WI38 (cell line): ENCODE measurements at regions not wholly inside any gene's neighbourhood (a gene's known extent, or its start where the extent isn't known, plus 50 kb on each side); places are given as distances from the start of the nearest gene placed in this dataset.
"Not testable (repeated sequence)": the region's sequence is repeated elsewhere in the genome, so short reads cannot be mapped to it uniquely, and the experiment has no call there.

ENCODE experiments used
- H3K4me3 ChIP-seq: 2 replicates; pipeline ENCODE4 v1.5.1; 2011; ENCODE audit warnings: low read depth, mild to moderate bottlenecking, control low read depth, low read length
- CTCF ChIP-seq: IDR thresholded peaks from 2 replicates; pipeline ENCODE4 v1.5.1; 2012; ENCODE audit warnings: low read depth, mild to moderate bottlenecking, control low read depth, low read length

- TF ChIP-seq CTCF, result no peak
- H3K4me3 ChIP-seq, result no peak overlapping the region
Measured at GRCh38 chr2:111251711-111252110, 131.0 kb downstream of the BCL2L11 start.

- H3K4me3 ChIP-seq, result no peak overlapping the region
- no peak for TF ChIP-seq CTCF
Measured at GRCh38 chr2:111252436-111252835, 131.7 kb downstream of the BCL2L11 start.

- H3K4me3 ChIP-seq, result not testable (repeated sequence)
Measured at GRCh38 chr2:111254916-111255315, 134.2 kb downstream of the BCL2L11 start.

GRCh38 chr2:111256628-111257027 is 135.9 kb downstream of the BCL2L11 start:
- H3K4me3 ChIP-seq, result not testable (repeated sequence)

GRCh38 chr2:111257607-111258006 is 136.9 kb downstream of the BCL2L11 start:
- not testable (repeated sequence) for H3K4me3 ChIP-seq

GRCh38 chr2:111258318-111258717 is 137.6 kb downstream of the BCL2L11 start:
- H3K4me3 ChIP-seq, result not testable (repeated sequence)

GRCh38 chr2:111262627-111263379 is 142.1 kb downstream of the BCL2L11 start:
- not testable (repeated sequence) for H3K4me3 ChIP-seq

- H3K4me3 ChIP-seq, result not testable (repeated sequence)
Measured at GRCh38 chr2:111263380-111264017, 142.8 kb downstream of the BCL2L11 start.

- H3K4me3 ChIP-seq, result not testable (repeated sequence)
Measured at GRCh38 chr2:111264956-111265355, 144.2 kb downstream of the BCL2L11 start.

- H3K4me3 ChIP-seq, result not testable (repeated sequence)
Measured at GRCh38 chr2:111266556-111266955, 145.8 kb downstream of the BCL2L11 start.

GRCh38 chr2:111267038-111267437 is 146.3 kb downstream of the BCL2L11 start:
- H3K4me3 ChIP-seq, result not testable (repeated sequence)

GRCh38 chr2:111269761-111270323 is 149.1 kb downstream of the BCL2L11 start:
- H3K4me3 ChIP-seq, result not testable (repeated sequence)

- not testable (repeated sequence) for H3K4me3 ChIP-seq
Measured at GRCh38 chr2:111270569-111270968, 149.9 kb downstream of the BCL2L11 start.

- H3K4me3 ChIP-seq, result not testable (repeated sequence)
Measured at GRCh38 chr2:111271647-111272304, 151.1 kb downstream of the BCL2L11 start.

GRCh38 chr2:111273007-111273406 is 152.3 kb downstream of the BCL2L11 start:
- H3K4me3 ChIP-seq, result not testable (repeated sequence)

- H3K4me3 ChIP-seq, result not testable (repeated sequence)
Measured at GRCh38 chr2:111275047-111275853, 154.5 kb downstream of the BCL2L11 start.

GRCh38 chr2:111275854-111276171 is 155.1 kb downstream of the BCL2L11 start:
- H3K4me3 ChIP-seq, result not testable (repeated sequence)

GRCh38 chr2:111278133-111278532 is 157.4 kb downstream of the BCL2L11 start:
- not testable (repeated sequence) for H3K4me3 ChIP-seq
